ENCODE measurements at regions not wholly inside any gene's neighbourhood (a gene's known extent, or its start where the extent isn't known, plus 50 kb on each side); places are given as distances from the start of the nearest gene placed in this dataset.
"Not testable (repeated sequence)": the region's sequence is repeated elsewhere in the genome, so short reads cannot be mapped to it uniquely, and the experiment has no call there.

DNA sequence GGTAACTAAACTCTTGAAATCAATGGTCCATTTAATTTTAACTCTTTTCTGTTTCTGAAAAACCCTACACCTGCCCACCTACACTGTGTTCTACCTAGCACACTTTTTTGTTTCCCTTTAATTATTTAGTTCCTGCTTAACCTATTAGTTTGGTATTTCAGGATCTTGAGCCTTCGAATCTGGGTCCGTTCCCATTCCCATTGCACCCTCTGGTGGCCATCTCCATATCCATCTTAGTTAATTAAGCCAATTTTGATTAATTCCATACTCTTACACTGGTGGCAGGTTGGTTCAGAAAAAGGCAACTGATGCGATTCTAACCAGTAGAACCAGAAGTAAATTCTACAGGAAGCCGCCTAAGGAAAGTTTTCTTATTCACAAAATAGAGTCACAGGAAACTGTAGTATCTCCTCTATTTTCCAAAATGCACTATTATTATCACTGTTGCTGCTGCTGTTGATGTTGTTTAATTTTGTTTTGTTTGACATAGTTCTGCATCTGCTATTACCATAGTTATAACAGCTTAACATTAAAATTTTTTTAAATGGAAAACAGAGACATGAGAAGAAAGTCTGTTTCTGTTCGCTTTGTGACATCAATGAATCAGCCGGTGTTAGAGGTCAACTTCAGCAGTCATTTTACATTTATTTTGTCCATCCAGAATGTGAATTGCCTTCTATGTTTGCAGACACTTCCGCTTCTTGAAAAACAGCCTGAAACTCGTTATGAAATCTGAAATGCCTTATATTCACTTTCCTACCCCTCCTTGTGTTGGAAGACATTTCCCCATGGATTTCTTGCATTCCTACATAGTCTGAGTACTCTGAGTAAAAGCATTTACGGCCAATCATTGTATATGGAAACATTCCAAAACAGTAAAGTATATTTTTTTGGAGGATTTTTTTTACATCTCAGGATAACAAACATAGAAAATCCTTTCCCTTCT is 115.5 kb upstream of the NCAM2 start:
- Histone ChIP-seq H3K36me3 (no peaks in the 10 kb centered on the region), H3K9me3 (no peaks in the 10 kb centered on the region), H3K4me1 (no peaks in the 10 kb centered on the region), H3K4me3 (no peak overlapping the region), H3K27me3 (no peaks in the 10 kb centered on the region), H3K27ac (no peak overlapping the region)
- peak in 1 of 2 donors; percentile 41 for TF ChIP-seq CTCF (IDR thresholded peaks at IDR 0.05)
- peak; percentile 73 for ATAC-seq
- intact Hi-C loops (cut with DNase I): no loop called here
- peak in 2 of 4 donors; percentile 20 to 53 for DNase-seq

GRCh38 chr21:20883408-20883800 is 114.8 kb upstream of the NCAM2 start:
- H3K27me3 ChIP-seq: no peaks in the 10 kb centered on the region
- H3K4me3 ChIP-seq: no peak overlapping the region
- TF ChIP-seq CTCF (IDR thresholded peaks at IDR 0.05): no peak
- H3K9me3 ChIP-seq: no peaks in the 10 kb centered on the region
- no peak for DNase-seq
- intact Hi-C loops (cut with DNase I): no loop called here
- no peak overlapping the region for H3K27ac ChIP-seq
- ATAC-seq: no peak
- no peaks in the 10 kb centered on the region for H3K4me1 ChIP-seq
- no peaks in the 10 kb centered on the region for H3K36me3 ChIP-seq

- no peak overlapping the region for H3K4me3 ChIP-seq
- no peaks in the 10 kb centered on the region for H3K4me1 ChIP-seq
- no peak for TF ChIP-seq CTCF (IDR thresholded peaks at IDR 0.05)
- H3K36me3 ChIP-seq: no peaks in the 10 kb centered on the region
- no peak overlapping the region for H3K27ac ChIP-seq
- intact Hi-C loops (cut with DNase I): no loop called here
- no peak for ATAC-seq
- no peak for DNase-seq
- peaks cover 0 to 4% of the 10 kb centered on the region in 2 donors for H3K9me3 ChIP-seq
- no peaks in the 10 kb centered on the region for H3K27me3 ChIP-seq
These were observed 95.7 kb upstream of the NCAM2 start for GRCh38 chr21:20902511-20902910.

- Histone ChIP-seq H3K9me3 (peaks cover 0 to 4% of the 10 kb centered on the region in 2 donors), H3K27me3 (no peaks in the 10 kb centered on the region), H3K4me1 (no peaks in the 10 kb centered on the region), H3K27ac (no peak overlapping the region), H3K4me3 (no peak overlapping the region), H3K36me3 (no peaks in the 10 kb centered on the region)
- ATAC-seq (no peak), DNase-seq (no peak)
- intact Hi-C loops (cut with DNase I): no loop called here
- TF ChIP-seq CTCF (IDR thresholded peaks at IDR 0.05): no peak
These were observed 95.2 kb upstream of the NCAM2 start for GRCh38 chr21:20902998-20903397.

GRCh38 chr21:20927555-20927954 is 70.7 kb upstream of the NCAM2 start:
- ATAC-seq; DNase-seq; H3K27me3 ChIP-seq; H3K4me3 ChIP-seq; H3K27ac ChIP-seq; H3K9me3 ChIP-seq; H3K4me1 ChIP-seq; intact Hi-C loops (cut with DNase I); H3K36me3 ChIP-seq: not testable (repeated sequence)

Data from left lung (tissue), 4 donors.